ENCODE measurements at regions not wholly inside any gene's neighbourhood (a gene's known extent, or its start where the extent isn't known, plus 50 kb on each side); places are given as distances from the start of the nearest gene placed in this dataset.

GRCh38 chr5:125115195-125115525 is 368.7 kb upstream of the ZNF608 start:
- Histone ChIP-seq H3K4me3 (no peak overlapping the region), H3K9me3 (no peaks in the 10 kb centered on the region), H3K36me3 (ENCODE audit: low read depth) (no peaks in the 10 kb centered on the region), H3K4me1 (ENCODE audit: low read depth) (no peaks in the 10 kb centered on the region)
- DNase-seq = no peak
- no peak for ATAC-seq
- no peak for TF ChIP-seq CTCF (IDR thresholded peaks at IDR 0.05)
- intact Hi-C loops (cut with DNase I, micrococcal nuclease) = no loop called here

- no peak for TF ChIP-seq CTCF (IDR thresholded peaks at IDR 0.05)
- Histone ChIP-seq H3K9me3 (no peaks in the 10 kb centered on the region), H3K4me1 (ENCODE audit: low read depth) (no peaks in the 10 kb centered on the region), H3K36me3 (ENCODE audit: low read depth) (no peaks in the 10 kb centered on the region), H3K4me3 (no peak overlapping the region)
- ATAC-seq (no peak), DNase-seq (no peak)
- intact Hi-C loops (cut with DNase I, micrococcal nuclease) = no loop called here
Observed at GRCh38 chr5:125117566-125117965, 371.1 kb upstream of the ZNF608 start.

- no peak for ATAC-seq
- intact Hi-C loops (cut with DNase I, micrococcal nuclease) = no loop called here
- no peak for TF ChIP-seq CTCF (IDR thresholded peaks at IDR 0.05)
- Histone ChIP-seq H3K4me3 (no peak overlapping the region), H3K4me1 (ENCODE audit: low read depth) (no peaks in the 10 kb centered on the region), H3K9me3 (no peaks in the 10 kb centered on the region), H3K36me3 (ENCODE audit: low read depth) (no peaks in the 10 kb centered on the region)
- no peak for DNase-seq
Observed at GRCh38 chr5:125120012-125120411, 373.6 kb upstream of the ZNF608 start.

GRCh38 chr5:125125031-125125823 is 378.8 kb upstream of the ZNF608 start:
- no peak overlapping the region for H3K4me3 ChIP-seq
- intact Hi-C loops (cut with DNase I, micrococcal nuclease) = no loop called here
- DNase-seq (peak in 1 of 3 donors; percentile 7), ATAC-seq (peak; percentile 39)
- TF ChIP-seq CTCF (IDR thresholded peaks at IDR 0.05) = no peak
- no peaks in the 10 kb centered on the region for H3K36me3 ChIP-seq (ENCODE audit: low read depth)
- no peaks in the 10 kb centered on the region for H3K9me3 ChIP-seq
- no peaks in the 10 kb centered on the region for H3K4me1 ChIP-seq (ENCODE audit: low read depth)

- no peak for ATAC-seq
- no peak for TF ChIP-seq CTCF (IDR thresholded peaks at IDR 0.05)
Observed at GRCh38 chr5:125126050-125126449, 379.6 kb upstream of the ZNF608 start.

More at GRCh38 chr5:125126050-125126449, 379.6 kb upstream of the ZNF608 start:
- intact Hi-C loops (cut with DNase I, micrococcal nuclease) = no loop called here
- Histone ChIP-seq H3K4me1 (ENCODE audit: low read depth) (no peaks in the 10 kb centered on the region), H3K9me3 (no peaks in the 10 kb centered on the region), H3K36me3 (ENCODE audit: low read depth) (no peaks in the 10 kb centered on the region), H3K4me3 (no peak overlapping the region)
- DNase-seq = no peak

Measured in mucosa of descending colon (tissue), 3 donors.